ENCODE measurements at regions not wholly inside any gene's neighbourhood (a gene's known extent, or its start where the extent isn't known, plus 50 kb on each side); places are given as distances from the start of the nearest gene placed in this dataset.

DNA sequence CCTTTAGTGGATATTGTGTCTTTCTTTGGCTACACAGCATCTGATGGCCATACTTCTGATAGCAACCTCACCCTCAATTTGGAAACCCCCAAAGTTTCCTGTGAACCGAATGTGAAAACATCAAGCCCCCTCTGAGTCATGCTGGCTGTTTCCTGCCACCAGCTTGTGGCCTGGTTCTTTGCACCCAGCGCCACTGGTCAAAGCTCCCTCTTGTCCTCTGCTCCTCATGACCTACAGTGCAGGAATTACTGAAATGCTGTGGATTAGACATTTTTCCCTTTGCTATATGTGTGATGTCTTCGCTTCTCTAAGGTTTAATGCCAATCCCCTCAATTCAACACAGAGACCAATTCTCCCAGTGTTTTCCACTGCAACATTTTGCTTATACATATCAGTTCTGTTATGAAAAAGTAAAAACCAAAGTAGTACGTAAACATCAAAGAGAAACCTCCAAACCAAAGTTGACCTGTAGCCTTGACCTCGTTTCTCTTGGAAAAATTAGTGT is 224.0 kb upstream of the TENM3 start:
- no peak overlapping the region for H3K4me3 ChIP-seq (ENCODE audit: low read depth, low read length)
- no peak for TF ChIP-seq CTCF (IDR thresholded peaks at IDR 0.05; ENCODE audit: insufficient read depth, low read length)
- DNase-seq (ENCODE audit: low read depth), result no peak

DNA sequence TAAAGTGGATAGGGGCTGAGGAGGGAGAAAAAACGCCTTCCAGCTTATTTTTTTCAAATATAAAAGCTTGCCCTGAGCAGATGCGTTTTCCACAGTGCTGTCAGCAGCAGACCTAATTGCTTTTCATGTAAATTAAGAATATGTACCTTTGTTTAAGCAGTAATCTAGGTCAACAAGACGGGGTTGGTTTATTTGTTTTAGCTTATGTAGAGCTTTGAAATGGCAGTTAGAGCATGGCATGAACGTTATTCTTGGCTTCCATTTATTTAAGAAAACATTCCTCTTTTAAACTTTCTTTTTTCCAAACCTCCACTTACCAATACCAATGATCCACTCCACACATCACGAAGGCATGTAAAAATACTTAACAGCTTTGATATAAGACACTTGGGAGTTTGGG is 220.3 kb upstream of the TENM3 start:
- no peak overlapping the region for H3K4me3 ChIP-seq (ENCODE audit: low read depth, low read length)
- TF ChIP-seq CTCF (IDR thresholded peaks at IDR 0.05; ENCODE audit: insufficient read depth, low read length), result no peak
- DNase-seq (ENCODE audit: low read depth), result no peak

- H3K4me3 ChIP-seq (ENCODE audit: low read depth, low read length), result no peak overlapping the region
- TF ChIP-seq CTCF (IDR thresholded peaks at IDR 0.05; ENCODE audit: insufficient read depth, low read length), result no peak
- DNase-seq (ENCODE audit: low read depth), result no peak
These were observed 219.7 kb upstream of the TENM3 start for GRCh38 chr4:182023469-182023868.

- no peak for TF ChIP-seq CTCF (IDR thresholded peaks at IDR 0.05; ENCODE audit: insufficient read depth, low read length)
- DNase-seq (ENCODE audit: low read depth), result no peak
- H3K4me3 ChIP-seq (ENCODE audit: low read depth, low read length), result no peak overlapping the region
These were observed 200.3 kb upstream of the TENM3 start for GRCh38 chr4:182042945-182043344.

DNA sequence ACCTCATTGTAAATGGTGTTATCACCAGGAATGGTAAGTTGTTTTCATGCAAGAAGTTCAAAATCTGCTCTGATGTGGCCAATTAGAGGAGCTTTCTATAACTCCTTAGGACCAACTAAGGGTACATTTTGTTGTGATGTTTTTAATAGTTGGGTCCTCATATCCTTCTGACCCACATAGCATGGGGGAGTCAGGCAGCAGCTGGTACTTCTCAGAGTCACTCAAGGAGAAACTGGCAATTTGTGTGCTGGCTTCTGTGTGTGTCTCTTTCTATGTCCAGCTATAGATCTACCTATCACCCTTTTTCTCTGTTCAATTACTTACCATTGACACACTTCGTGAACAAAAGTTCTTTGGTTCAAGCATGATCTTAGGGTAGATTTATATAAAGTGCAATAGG is 194.3 kb upstream of the TENM3 start:
- TF ChIP-seq CTCF (IDR thresholded peaks at IDR 0.05; ENCODE audit: insufficient read depth, low read length), result no peak
- no peak for DNase-seq (ENCODE audit: low read depth)
- H3K4me3 ChIP-seq (ENCODE audit: low read depth, low read length), result no peak overlapping the region

GRCh38 chr4:182056866-182057265 is 186.3 kb upstream of the TENM3 start:
- H3K4me3 ChIP-seq (ENCODE audit: low read depth, low read length), result no peak overlapping the region
- no peak for TF ChIP-seq CTCF (IDR thresholded peaks at IDR 0.05; ENCODE audit: insufficient read depth, low read length)
- no peak for DNase-seq (ENCODE audit: low read depth)

GRCh38 chr4:182062458-182062857 is 180.7 kb upstream of the TENM3 start:
- no peak for TF ChIP-seq CTCF (IDR thresholded peaks at IDR 0.05; ENCODE audit: insufficient read depth, low read length)
- DNase-seq (ENCODE audit: low read depth), result no peak
- no peak overlapping the region for H3K4me3 ChIP-seq (ENCODE audit: low read depth, low read length)
